Caki2 (cell line): ENCODE measurements at regions not wholly inside any gene's neighbourhood (a gene's known extent, or its start where the extent isn't known, plus 50 kb on each side); places are given as distances from the start of the nearest gene placed in this dataset.
"Not testable (repeated sequence)": the region's sequence is repeated elsewhere in the genome, so short reads cannot be mapped to it uniquely, and the experiment has no call there.

Experiments used
- DNase-seq: peaks from one replicate; pipeline ENCODE4 v3.0.0-alpha.2; 2015; ENCODE audit warnings: low read depth
- in situ Hi-C: cut with HindIII; loops from 2 replicates; pipeline ENCODE4 v1.10.0; 2016; ENCODE audit warnings: low sequenced_read_pairs, low pct_unique_long_range_greater_than_20kb, mixed read lengths

GRCh38 chr1:197985351-197985750 is 68.2 kb downstream of the LHX9 start:
- in situ Hi-C loops = no loop called here
- DNase-seq = no peak

DNA sequence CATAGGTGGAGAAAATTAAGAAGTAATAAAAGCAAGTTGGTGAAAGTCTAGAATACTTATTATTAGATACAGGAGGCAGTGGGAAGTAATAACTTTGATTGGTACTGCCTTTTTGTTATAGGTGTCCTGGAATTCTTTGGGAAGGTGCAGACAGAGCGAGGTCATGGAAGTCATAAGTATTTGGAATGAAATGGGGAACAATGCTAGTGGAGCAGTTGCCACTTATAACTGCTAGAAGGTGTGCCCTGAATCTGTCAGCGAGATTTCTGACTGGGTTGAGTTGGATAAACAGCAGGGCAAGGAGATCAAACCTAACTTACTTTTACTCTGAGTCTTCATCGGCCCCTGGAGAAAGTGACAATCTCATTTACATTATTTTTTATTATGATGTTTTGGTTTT is 69.6 kb downstream of the LHX9 start:
- no peak for DNase-seq
- in situ Hi-C loops = no loop called here

- DNase-seq = no peak
- in situ Hi-C loops = no loop called here
Observed at GRCh38 chr1:197987294-197987693, 70.1 kb downstream of the LHX9 start.

GRCh38 chr1:197988581-197988980 is 71.4 kb downstream of the LHX9 start:
- DNase-seq, in situ Hi-C loops: not testable (repeated sequence)

- in situ Hi-C loops = no loop called here
Observed at GRCh38 chr1:197989058-197989457, 71.9 kb downstream of the LHX9 start.

DNA sequence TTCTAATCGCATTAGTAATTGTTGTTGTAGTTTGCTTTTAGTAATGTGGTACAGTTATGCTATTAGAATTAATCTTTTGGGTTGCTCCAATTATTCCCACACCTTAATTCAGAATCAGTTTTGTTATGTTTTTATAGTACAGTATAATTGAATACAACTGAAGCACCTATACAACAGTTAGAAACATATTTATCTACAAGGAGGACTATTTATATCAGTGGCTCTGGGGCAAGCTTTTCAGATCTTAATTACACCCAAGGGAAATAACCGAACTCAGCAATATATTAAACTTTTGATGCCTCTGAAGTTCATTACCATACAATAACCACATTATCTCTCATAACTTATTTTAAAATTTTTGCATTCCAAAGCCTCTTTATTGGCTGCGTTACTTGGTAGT is 74.4 kb downstream of the LHX9 start:
- in situ Hi-C loops = no loop called here

More at GRCh38 chr1:197989058-197989457, 71.9 kb downstream of the LHX9 start:
- DNase-seq = no peak

GRCh38 chr1:197994907-197995407 is 77.8 kb downstream of the LHX9 start:
- no peak for DNase-seq
- in situ Hi-C loops = no loop called here

More for the DNA sequence above, 74.4 kb downstream of the LHX9 start:
- no peak for DNase-seq

GRCh38 chr1:197995408-197996258 is 78.5 kb downstream of the LHX9 start:
- DNase-seq = no peak
- in situ Hi-C loops = no loop called here

DNA sequence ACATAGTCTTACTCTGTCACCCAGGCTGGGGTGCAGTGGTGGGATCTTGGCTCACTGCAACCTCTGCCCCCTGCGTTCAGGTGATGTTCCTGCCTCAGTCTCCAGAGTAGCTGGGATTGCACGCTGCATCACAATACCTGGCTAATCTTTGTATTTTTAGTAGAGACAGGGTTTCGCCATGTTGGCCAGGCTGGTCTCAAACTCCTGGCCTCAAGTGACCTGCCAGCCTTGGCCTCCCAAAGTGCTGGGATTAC is 79.0 kb downstream of the LHX9 start:
- DNase-seq, in situ Hi-C loops: not testable (repeated sequence)

GRCh38 chr1:197998110-197998509 is 80.9 kb downstream of the LHX9 start:
- in situ Hi-C loops = no loop called here
- no peak for DNase-seq

DNA sequence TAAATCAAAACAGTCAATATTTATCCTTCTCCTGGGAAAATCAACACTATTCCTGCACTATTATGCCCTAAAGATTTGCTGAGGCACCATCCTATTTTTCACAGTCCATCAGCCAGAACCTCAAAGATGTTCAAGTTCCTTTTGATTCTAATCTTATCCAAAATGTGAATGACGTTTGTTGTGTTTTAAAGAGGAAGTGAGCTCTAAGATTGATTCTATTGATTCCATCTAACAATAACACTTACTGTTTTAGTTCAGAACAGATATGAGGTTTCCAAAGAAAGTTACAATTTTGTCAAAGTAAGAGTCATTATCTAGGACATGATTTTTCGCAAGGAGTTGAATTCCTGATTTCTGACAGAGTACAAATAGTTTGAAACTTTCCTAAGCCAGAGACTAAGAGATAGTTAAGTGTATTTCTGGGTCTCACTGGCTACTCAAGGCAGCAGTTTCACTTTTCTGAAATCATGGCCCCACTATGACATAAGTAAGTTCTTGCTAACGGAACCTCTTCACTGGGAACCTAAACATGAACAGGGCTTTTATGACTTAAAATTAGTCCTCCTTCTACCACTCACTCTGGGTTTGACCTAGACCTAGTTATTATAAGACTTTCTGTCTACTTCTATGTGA is 84.7 kb downstream of the LHX9 start:
- DNase-seq = no peak
- in situ Hi-C loops = no loop called here

- in situ Hi-C loops = no loop called here
- DNase-seq = no peak
Observed at GRCh38 chr1:198003468-198003867, 86.3 kb downstream of the LHX9 start.

DNA sequence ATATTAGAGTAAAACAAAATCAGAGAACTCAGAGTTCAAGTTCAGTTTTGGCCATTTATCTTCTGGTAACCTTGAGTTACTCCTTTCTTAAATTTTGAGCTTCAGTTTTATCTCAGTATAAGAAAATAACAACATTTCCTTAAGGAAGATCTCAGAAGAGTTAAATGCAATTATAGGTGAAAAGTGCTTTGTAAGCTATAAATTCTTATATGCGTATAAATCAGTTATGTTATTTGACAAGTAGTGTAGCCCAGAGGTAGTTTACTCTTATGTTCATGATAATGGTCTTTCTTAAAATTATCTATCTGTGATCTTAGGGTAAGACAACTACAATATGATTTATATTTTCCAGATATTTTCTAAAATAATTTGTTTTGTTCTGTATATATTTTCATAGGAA is 89.8 kb downstream of the LHX9 start:
- in situ Hi-C loops = no loop called here
- DNase-seq = no peak

DNA sequence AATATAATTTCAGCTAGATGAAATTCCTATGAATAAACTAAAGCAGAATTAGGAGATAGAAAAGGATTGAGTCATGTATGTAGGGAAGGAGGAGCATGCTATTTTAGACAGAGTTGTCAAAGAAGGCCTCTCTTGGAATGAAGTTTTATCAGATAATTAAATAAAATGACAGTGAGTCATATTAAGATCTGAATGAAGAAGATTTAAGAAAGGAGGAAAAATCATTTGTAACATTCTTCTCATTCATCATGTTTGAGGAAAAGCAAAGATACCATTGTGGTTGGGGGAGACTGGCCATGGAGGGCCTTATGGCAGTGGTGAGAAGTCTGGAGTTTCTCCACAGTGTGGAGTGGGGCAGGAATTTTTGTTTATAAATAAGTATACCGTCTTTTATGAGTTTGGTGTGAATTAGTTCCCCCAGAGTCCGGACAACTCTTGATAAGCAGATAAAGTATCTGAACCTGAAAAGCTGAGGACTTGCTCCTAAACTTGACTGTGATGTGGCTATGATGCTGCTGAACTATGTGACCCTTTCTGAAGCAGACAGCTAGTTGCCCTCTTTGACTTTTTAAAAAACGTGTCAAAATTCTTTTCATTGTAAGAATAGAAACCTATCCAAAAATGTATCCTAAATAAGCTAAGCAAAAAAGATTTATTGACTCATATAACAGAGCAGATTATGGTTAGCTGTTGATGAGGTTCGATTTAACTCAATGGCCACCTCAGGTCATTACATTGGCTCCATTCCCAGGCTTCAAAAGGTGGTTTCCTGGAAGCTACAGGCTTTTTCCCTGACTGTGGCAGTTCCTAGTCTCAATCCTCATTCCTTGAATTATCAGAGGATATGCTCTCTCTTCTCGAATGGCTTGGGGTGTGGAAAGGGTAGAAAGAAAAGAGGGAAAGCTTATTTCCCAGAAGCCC is 90.8 kb downstream of the LHX9 start:
- in situ Hi-C loops = no loop called here
- no peak for DNase-seq

DNA sequence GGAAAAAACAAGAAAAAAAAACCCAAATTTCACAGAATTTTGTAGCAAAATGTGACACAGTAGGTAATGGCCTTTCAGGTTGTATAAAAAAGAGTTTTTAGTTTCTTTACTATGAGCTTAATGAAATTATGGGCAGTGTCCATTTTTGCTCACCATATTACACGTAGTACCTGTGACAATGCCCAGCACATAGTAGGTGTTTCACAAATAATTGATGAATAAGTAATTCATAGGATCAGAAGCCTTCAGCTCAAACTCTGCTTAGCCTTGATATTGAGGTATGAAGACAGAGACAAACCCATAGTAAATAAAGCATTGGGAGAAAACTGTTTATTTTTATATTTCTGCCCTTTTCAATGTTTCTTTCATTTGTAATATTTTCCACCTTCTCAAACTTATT is 97.2 kb downstream of the LHX9 start:
- DNase-seq = no peak
- in situ Hi-C loops = no loop called here

- in situ Hi-C loops = no loop called here
- DNase-seq = no peak
Observed at GRCh38 chr1:198015309-198015708, 98.1 kb downstream of the LHX9 start.

DNA sequence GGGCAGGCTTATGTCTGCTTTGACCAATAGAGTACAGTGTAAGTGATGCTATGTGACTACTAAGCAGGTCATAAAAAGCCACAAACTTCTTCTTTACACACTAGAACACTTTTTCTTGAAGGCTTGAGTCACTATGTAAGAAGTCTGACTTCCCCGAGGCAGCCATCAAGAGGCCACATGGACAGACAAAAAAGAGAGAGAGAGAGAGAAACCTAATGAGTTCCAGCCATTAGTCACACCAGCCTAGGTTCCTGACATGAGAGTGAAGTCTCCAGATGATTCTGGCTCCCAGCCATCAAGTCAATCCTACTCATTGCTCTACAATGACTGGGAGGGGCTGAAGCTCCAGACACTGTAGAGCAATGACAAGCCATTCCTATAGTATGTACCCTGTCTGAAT is 101.4 kb downstream of the LHX9 start:
- peak; percentile 87 for DNase-seq
- in situ Hi-C loops = no loop called here

DNA sequence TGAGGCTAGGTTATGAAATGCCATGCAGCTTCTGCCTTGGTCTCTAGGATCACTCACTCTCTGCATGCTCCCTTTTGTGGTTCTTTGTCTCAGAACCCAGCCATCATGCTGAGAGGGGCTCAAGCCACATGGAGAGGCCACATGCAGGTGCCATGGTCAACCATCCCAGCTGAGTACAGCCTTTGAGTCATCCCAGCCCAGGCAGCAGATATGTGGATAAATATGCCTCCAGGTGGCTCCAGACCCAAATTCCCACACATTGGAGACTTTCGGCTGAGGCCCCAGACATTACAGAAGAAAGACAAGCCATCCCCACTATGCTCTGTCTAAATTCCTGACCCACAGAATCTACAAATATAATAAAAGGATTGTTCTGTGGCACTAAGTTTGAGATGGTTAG is 102.0 kb downstream of the LHX9 start:
- in situ Hi-C loops = no loop called here
- no peak for DNase-seq

DNA sequence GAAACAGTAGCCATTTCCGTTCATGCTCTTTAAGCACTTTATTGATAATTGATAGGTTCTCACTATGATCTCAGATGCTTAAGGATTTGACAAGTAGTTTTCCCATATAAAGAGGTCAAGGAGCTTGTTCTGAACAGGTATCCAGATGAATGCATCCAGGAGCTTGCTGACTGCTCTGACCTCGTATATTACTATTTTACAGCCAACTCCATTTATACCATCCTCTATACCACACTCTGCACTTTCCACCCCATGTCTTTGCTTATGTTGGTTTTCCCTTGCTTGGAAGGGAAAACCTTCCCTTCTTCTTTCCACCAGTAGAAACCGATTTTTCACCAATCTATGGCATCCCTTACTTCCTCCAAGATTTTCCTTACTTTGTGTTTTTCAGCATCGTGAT is 107.2 kb downstream of the LHX9 start:
- DNase-seq = no peak

More for the DNA sequence above, 107.2 kb downstream of the LHX9 start:
- in situ Hi-C loops = no loop called here
